ENCODE measurements at regions not wholly inside any gene's neighbourhood (a gene's known extent, or its start where the extent isn't known, plus 50 kb on each side); places are given as distances from the start of the nearest gene placed in this dataset.

GRCh38 chr4:165788686-165789463 lies 84.2 kb upstream of the TLL1 start:
- no peak for TF ChIP-seq CTCF (conservative IDR thresholded peaks at IDR 0.05 in 1 of 2, IDR thresholded peaks at IDR 0.05 in 1 of 2; ENCODE audit: low read depth in 1 of 2, low read length in 2 of 2)
- no peak for TF ChIP-seq EZH2 (IDR thresholded peaks at IDR 0.05; ENCODE audit: low read length, missing control alignments)

Measured in fibroblast of lung (primary cell).